ENCODE measurements at regions not wholly inside any gene's neighbourhood (a gene's known extent, or its start where the extent isn't known, plus 50 kb on each side); places are given as distances from the start of the nearest gene placed in this dataset.

DNA sequence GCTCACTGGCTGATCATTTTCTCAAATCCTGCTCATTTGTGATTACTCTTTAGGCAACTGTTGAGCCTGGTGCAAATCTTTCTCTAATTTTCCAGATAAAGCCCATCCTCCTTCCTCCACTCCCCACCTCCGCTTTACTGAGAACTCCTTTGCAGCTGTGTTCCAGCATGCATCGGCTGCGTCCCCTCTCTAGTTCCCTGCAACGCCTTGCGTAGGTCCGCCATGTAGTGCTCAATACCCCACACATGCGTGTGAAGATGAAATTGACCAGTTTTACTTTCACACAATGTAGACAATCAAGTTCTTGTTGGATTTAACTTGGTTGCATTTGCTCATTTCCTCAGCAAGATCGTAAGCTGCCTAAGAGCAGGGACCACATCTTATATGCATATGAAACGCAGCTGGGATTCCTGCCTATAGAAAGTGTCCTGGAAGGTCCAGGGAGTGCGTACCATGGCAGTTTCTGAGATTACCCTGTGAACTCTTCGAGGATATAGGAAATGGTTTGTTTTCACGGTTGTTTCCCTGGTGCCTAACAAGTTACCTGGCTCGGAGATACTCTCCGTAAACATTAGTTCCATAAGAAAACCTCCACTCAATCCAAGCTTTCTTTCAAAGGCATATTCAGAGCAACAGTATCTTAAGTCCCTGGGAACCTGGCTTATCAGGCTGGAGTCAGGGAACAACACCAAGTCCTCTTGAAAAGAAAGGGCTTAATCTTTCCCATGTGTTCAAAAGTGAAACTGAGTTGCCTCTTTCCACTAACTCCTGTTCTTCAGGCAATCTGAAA is 766.4 kb upstream of the ID2 start:
- no peak for DNase-seq

DNA sequence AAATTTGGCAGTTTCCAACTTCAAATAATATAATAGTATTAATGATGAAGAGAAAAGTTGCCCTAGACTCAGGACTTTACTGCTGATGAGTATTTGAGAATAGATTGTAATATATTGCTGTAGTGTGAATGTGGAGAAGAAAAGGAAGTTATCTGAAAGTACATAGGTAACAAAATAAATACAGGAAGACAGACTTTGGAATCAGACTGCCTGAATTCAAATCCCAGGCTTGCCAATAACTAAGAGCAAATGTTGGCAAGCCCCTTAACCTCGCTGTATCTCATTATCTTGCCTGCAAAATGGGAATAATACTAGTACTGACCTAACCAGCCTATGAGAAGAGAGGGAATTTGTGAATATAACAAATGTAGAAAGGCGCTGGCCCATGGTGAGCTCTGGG is 765.2 kb upstream of the ID2 start:
- no peak for DNase-seq

DNA sequence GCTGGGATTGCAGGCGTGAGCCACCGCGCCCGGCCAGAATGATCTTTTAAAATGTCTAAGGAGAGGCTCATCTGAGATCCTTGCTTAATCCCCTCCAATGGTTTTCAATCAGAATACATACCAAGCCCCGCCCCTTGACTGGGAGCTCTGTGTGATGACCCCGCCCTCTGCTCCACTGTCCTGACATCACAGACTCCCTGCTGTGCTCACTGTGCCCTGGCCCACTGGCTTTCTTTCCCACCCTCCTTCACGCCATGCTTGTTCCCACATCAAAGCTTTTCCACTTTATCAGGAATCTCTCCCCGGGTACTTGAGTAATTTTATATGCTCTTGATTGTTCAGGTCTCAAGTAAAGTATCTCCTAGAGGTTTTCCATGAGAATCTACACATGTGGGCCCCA is 762.3 kb upstream of the ID2 start:
- DNase-seq, result no peak

- DNase-seq, result no peak
Measured at GRCh38 chr2:7924023-7924762, 757.7 kb upstream of the ID2 start.

GRCh38 chr2:7925506-7925905 is 756.4 kb upstream of the ID2 start:
- no peak for DNase-seq

DNA sequence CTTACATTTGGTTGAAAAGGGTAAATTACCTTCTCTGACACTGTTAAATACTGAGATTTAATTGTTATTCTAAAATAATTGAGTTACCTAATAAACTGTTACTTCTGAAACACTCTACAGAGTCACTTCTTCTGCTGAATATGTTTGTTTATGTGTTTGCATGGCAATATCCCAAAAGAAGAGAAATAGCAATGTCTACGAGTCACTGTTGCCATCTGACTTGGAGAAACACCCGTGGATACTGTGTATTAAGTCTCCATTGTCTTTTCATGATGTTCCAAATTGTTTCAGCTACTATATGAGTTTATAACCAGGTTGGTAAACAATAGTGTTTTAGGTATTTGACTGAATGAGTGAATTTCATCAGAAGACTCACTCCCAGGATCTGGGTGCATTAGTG is 754.2 kb upstream of the ID2 start:
- DNase-seq, result no peak

DNA sequence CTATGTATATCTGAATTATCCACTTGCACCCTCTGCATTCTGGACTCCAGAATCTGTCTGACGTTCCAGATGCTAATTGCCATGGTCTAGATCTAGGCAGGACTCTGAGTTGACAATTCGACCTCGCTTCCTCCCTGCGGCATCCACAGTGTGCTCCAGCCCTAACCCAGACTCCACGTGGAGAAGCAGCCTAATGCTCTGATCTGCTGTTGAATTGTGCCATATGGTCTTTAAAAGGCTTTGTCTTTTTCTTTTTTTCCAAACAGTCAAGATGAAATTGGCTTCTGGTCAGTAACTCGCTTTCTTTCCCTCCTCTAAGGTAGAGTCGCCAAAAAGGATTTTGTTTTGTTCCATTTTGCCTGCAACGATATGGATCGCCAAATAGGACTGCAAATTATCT is 752.6 kb upstream of the ID2 start:
- peak; percentile 33 for DNase-seq

GRCh38 chr2:7930800-7931635 is 750.8 kb upstream of the ID2 start:
- DNase-seq, result no peak

DNA sequence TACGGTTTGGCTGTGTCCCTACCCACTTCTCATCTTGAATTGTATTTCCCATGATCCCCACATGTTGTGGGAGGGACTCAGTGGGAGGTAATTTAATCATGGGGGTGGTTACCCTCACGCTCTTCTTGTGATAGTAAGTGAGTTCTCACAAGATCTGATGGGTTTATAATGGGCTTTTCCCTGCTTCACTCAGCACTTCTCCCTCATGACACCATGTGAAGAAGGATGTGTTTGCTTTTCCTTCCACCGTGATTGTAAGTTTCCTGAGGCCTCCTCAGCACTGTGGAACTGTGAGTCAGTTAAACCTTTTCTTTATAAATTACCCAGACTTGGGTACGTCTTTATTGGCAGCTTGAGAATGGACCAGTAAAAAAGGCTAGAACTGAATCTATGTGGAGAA is 750.0 kb upstream of the ID2 start:
- no peak for DNase-seq

GRCh38 chr2:7933672-7934071 is 748.2 kb upstream of the ID2 start:
- no peak for DNase-seq

DNA sequence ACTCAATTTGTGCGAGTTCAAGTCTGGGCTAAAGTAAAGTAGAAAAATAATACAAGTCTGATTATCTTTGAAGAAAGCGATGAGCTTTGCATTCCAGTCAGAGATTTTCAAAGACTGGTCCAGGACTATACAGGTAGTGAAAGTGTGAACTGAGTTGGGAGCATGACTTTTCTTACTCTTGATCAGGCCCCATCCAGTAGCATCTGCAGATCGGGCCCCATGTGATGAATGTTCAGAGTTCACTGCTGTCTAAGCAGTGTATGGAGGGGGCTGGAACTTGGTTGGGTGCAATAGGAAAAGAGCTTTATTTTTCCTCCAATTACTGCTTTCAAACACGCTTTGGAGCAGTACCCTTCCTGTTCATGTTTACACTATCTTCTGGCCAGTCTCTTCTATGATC is 747.4 kb upstream of the ID2 start:
- no peak for DNase-seq

- no peak for DNase-seq
Measured at GRCh38 chr2:7937082-7937481, 744.8 kb upstream of the ID2 start.

GRCh38 chr2:7940723-7941122 is 741.1 kb upstream of the ID2 start:
- DNase-seq, result no peak

DNA sequence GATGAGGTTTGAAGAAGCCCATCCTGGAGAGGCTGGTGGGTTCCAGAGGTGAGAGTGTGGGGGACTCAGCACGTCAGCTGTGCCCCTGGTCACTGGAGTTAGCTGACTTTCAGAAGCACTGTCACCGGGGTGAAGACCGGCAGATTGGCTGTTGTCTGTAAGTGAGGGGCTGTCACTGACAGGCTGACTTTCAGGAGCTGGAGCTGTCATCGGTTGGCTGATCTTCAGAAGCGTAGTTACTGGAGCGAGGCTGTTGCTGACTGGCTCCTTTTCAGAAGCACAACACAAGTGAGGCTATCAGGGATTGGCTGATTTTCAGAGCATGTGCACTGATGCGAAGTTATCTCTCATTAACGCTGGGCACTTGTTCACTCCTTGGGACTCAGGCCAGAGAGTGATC is 738.4 kb upstream of the ID2 start:
- no peak for DNase-seq

DNA sequence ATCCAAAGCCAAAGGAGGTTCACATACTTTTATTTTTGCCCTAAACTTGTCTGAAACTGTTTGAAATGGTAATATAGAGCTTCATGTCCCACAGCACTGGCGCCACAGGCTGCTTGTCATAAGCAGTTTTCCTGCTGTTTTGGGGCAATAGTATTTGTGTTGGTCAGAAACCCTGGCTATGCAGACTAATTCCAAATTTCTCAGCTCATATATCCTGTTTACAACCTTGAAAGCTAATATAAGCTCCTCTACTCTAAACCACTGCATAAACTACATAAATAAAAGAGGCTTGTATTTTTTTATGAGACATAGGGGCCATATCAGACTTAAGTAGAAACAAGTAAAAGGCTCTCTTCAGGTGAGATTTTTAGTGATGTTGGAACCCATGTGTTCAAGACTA is 736.8 kb upstream of the ID2 start:
- no peak for DNase-seq

DNA sequence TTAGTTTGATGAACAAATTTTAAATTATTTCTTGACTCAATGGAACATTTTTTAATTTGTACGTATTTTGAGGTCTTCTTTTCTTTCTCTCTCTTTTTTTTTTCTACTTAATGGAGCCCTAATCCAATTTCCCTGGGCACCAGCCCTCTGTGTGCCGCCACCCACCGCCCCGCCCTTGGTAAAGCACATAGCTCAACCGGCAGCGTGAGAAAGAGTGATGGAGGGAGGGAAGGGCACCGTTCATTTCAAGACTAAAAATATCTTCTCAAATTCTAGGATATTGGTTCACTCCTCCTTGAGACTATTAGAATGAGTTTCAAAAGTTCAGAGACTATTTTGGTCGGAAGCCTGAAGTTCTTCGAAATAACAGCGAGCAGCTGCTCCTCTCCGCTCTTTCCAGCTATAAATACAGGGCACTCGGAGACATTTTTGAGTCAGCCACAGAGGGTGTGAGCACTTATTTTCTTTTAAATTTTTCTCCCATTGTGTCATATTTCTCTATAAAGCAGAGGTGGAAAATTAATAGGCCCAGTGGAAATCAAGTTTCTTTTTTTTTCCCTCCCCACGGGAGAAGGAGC is 731.7 kb upstream of the ID2 start:
- no peak for DNase-seq

DNA sequence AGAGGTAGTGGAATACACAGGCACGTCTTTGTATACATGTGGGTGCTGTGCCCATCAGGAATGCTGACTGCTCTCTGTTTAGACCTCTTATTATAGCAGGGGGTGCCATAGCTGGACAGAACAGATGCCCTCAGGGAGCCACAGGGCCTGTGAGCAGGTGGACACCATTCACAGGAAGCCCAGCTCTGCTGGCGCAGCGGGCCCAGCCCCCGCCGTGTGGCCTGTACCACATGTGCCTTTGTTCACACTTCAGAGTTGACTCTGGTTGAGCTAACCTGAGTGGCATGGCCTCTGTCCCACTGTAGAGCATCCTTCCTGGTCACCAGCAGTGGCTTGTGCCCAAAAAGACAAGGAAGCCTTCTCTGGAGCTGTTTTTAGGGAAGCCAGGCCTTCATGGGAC is 730.9 kb upstream of the ID2 start:
- DNase-seq, result no peak

DNA sequence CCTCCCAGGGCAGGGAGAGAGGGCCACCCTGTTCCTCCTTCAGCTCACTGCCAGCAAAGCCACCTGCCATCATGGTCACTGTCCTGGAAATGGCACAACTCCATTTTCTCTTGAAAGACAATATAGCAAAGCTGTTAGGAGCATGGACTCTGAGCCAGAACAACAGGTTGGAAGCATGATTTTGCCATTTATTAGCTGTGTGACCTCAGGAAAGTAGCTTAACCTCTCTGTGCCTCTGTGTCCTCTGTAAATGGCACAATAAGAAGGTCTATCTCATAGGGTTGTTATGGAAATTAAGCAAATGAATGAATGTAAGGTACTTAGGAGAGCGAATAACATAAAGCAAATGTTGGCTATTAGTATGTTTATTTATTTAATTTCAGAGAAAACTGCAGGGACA is 730.4 kb upstream of the ID2 start:
- DNase-seq, result no peak

- no peak for DNase-seq
Measured at GRCh38 chr2:7952046-7952745, 729.7 kb upstream of the ID2 start.

DNA sequence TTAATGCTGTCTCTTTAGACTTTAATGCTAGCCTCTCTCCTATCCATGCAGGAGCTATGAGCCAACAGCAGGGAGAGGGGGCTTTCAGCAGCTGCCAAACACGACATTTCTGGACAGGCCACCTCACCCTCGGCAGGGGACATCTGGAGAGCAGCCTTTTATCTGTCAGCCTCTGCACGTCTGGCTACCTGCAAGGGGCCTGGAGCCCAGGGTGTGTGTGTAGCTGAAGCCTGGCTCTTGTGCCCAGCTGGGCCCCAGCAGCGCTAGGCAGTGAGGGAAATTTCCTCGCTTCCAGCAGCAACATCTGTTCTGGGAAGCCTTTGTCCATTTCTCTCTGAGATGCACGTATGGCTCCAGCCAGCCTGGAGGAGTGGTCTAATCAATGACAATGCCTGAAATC is 728.7 kb upstream of the ID2 start:
- no peak for DNase-seq

DNA sequence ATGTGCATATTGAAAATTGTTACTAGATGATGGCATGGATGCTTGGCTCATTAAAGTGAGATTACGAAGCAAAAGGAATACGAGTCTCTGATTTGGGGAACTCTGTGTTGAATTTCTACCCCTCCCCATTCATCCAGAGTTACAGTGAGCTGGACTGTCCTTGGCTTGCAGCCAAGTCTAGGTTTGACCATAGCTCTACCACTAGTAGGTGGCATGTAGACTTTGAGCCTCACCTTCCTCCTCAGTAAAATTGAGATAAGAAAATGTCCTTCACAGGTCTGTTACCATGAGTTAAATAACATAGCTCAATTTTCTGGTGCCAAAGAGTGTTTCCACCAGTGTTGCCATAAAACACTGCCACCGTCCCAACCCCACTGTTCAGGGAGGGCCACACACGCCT is 727.6 kb upstream of the ID2 start:
- DNase-seq, result no peak

- no peak for DNase-seq
Measured at GRCh38 chr2:7956126-7956689, 725.6 kb upstream of the ID2 start.
